ENCODE measurements at regions not wholly inside any gene's neighbourhood (a gene's known extent, or its start where the extent isn't known, plus 50 kb on each side); places are given as distances from the start of the nearest gene placed in this dataset.

DNA sequence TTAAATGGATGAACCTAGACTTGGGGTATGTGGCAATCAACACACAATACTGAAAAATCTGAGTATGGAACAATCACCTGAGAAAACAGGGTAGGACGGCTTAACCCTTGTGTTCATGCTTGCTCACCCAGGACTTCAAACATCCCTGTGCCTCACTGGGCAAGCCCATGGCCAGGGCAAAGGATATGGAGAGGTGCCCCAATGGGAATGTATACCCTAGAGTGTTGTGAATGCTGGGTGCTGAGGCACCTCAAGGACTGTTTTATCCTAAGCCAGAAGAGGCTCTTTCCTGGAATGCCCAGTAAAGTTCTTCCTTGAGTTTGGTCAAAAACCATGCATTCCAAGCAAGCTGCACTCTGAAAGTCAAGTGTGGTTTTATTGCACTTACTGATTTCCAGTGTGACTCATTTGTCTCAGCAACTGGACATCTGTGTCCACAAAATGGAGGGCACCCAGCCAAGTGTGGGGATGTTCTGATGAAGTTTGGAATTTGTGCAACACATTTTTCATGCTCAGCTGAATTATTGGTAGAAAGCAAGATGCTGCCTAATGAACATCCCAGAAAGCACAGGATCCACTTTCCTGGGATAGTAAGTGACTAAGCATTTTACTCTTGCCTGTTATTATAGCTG lies 531.3 kb downstream of the RFC3 start:
- no peak overlapping the region for H3K4me3 ChIP-seq (ENCODE audit: low read depth, low read length)
- ChIA-PET POLR2A (no interaction called here), CTCF (no interaction called here)
- no peaks in the 10 kb centered on the region for H3K9me3 ChIP-seq (ENCODE audit: control insufficient read depth, insufficient read depth, low read depth, low read length)
- no peaks in the 10 kb centered on the region for H3K4me1 ChIP-seq (ENCODE audit: control insufficient read depth, insufficient read depth, low read length)
- H3K36me3 ChIP-seq (ENCODE audit: control insufficient read depth in 2 of 2, insufficient read depth in 1 of 2, low read length in 2 of 2): no peaks in the 10 kb centered on the region
- no peak overlapping the region for H3K27ac ChIP-seq (ENCODE audit: extremely low read depth, low read depth, low read length)
- TF ChIP-seq, protein P1, sequence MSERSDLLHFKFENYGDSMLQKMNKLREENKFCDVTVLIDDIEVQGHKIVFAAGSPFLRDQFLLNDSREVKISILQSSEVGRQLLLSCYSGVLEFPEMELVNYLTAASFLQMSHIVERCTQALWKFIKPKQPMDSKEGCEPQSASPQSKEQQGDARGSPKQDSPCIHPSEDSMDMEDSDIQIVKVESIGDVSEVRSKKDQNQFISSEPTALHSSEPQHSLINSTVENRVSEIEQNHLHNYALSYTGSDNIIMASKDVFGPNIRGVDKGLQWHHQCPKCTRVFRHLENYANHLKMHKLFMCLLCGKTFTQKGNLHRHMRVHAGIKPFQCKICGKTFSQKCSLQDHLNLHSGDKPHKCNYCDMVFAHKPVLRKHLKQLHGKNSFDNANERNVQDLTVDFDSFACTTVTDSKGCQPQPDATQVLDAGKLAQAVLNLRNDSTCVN (tag by site-specific recombination; optimal IDR thresholded peaks at IDR 0.05): no peak

DNA sequence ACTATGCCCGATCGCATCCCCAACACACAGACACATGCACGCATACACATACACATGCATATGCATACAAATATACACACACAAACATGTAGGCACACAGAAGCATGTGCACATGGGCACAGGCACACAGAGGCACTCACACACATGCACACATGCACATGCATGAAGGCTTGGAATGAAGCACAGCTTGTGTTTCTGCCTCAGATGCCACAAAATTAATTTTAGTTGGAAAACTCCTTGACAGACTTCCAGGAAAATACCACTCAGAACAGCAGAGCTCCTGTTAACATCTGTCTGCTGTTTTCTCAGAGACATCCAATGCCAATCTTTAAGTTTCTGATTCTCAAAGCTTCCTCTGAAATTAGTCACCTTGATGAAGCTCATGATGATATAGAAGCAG lies 532.7 kb downstream of the RFC3 start:
- H3K27ac ChIP-seq (ENCODE audit: extremely low read depth, low read depth, low read length): no peak overlapping the region
- H3K4me1 ChIP-seq (ENCODE audit: control insufficient read depth, insufficient read depth, low read length): no peaks in the 10 kb centered on the region
- TF ChIP-seq ZNF571 (tag by site-specific recombination; IDR thresholded peaks at IDR 0.05) (no peak), ZNF596 (tag by site-specific recombination; IDR thresholded peaks at IDR 0.05) (no peak), HOXC10 (CRISPR knock-in tag; IDR thresholded peaks at IDR 0.05) (no peak), ZBTB1 (tag by site-specific recombination; IDR thresholded peaks at IDR 0.05) (no peak), ZNF302 (tag by site-specific recombination; IDR thresholded peaks at IDR 0.05; ENCODE audit: low read depth) (no peak), ZNF239 (tag by site-specific recombination; IDR thresholded peaks at IDR 0.05) (no peak), SALL2 (tag by site-specific recombination; IDR thresholded peaks at IDR 0.05; ENCODE audit: borderline replicate concordance) (no peak), ZNF658 (tag by site-specific recombination; IDR thresholded peaks at IDR 0.05) (no peak), ZNF114 (tag by site-specific recombination; IDR thresholded peaks at IDR 0.05) (no peak), GLIS2 (tag by site-specific recombination; IDR thresholded peaks at IDR 0.05) (no peak), ZNF146 (tag by site-specific recombination; IDR thresholded peaks at IDR 0.05) (no peak), ZNF121 (tag by site-specific recombination; IDR thresholded peaks at IDR 0.05) (no peak), ZNF610 (tag by site-specific recombination; IDR thresholded peaks at IDR 0.05; ENCODE audit: borderline replicate concordance) (no peak), WT1 (tag by site-specific recombination; IDR thresholded peaks at IDR 0.05) (no peak), KLF16 (tag by site-specific recombination; IDR thresholded peaks at IDR 0.05) (no peak)
- TF ChIP-seq, protein P2, sequence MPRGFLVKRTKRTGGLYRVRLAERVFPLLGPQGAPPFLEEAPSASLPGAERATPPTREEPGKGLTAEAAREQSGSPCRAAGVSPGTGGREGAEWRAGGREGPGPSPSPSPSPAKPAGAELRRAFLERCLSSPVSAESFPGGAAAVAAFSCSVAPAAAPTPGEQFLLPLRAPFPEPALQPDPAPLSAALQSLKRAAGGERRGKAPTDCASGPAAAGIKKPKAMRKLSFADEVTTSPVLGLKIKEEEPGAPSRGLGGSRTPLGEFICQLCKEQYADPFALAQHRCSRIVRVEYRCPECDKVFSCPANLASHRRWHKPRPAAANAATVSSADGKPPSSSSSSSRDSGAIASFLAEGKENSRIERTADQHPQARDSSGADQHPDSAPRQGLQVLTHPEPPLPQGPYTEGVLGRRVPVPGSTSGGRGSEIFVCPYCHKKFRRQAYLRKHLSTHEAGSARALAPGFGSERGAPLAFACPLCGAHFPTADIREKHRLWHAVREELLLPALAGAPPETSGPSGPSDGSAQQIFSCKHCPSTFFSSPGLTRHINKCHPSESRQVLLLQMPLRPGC (tag by site-specific recombination; IDR thresholded peaks at IDR 0.05): no peak
- TF ChIP-seq, protein P3, sequence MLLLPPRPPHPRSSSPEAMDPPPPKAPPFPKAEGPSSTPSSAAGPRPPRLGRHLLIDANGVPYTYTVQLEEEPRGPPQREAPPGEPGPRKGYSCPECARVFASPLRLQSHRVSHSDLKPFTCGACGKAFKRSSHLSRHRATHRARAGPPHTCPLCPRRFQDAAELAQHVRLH (tag by site-specific recombination; IDR thresholded peaks at IDR 0.05): no peak
- TF ChIP-seq, protein P4, sequence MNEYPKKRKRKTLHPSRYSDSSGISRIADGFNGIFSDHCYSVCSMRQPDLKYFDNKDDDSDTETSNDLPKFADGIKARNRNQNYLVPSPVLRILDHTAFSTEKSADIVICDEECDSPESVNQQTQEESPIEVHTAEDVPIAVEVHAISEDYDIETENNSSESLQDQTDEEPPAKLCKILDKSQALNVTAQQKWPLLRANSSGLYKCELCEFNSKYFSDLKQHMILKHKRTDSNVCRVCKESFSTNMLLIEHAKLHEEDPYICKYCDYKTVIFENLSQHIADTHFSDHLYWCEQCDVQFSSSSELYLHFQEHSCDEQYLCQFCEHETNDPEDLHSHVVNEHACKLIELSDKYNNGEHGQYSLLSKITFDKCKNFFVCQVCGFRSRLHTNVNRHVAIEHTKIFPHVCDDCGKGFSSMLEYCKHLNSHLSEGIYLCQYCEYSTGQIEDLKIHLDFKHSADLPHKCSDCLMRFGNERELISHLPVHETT (tag by site-specific recombination; IDR thresholded peaks at IDR 0.05): no peak
- ChIA-PET POLR2A (no interaction called here), CTCF (no interaction called here)
- no peak overlapping the region for H3K4me3 ChIP-seq (ENCODE audit: low read depth, low read length)
- no peaks in the 10 kb centered on the region for H3K9me3 ChIP-seq (ENCODE audit: control insufficient read depth, insufficient read depth, low read depth, low read length)
- H3K36me3 ChIP-seq (ENCODE audit: control insufficient read depth in 2 of 2, insufficient read depth in 1 of 2, low read length in 2 of 2): no peaks in the 10 kb centered on the region

DNA sequence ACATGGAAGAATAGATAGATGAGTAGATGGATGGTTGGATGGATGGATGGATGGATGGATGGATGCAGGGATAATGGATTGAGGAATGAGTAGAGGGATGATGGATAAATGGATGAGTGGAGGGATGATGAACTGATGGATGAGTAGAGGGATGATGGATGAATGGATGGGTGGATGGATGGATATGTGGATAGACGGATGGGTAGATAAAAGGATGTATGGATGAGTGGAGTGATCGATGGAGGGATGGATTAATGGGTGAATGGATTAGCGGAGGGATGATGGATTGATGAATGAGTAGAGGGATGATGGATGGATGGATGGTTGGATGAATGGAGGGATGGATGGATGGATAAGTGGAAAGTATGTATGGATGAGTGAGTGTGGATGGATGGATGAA lies 533.2 kb downstream of the RFC3 start:
- ChIA-PET CTCF (no interaction called here), POLR2A (no interaction called here)
- Histone ChIP-seq H3K4me1 (ENCODE audit: control insufficient read depth, insufficient read depth, low read length) (no peaks in the 10 kb centered on the region), H3K4me3 (ENCODE audit: low read depth, low read length) (no peak overlapping the region), H3K9me3 (ENCODE audit: control insufficient read depth, insufficient read depth, low read depth, low read length) (no peaks in the 10 kb centered on the region), H3K27ac (ENCODE audit: extremely low read depth, low read depth, low read length) (no peak overlapping the region), H3K36me3 (ENCODE audit: control insufficient read depth in 2 of 2, insufficient read depth in 1 of 2, low read length in 2 of 2) (no peaks in the 10 kb centered on the region)
- no peak for TF ChIP-seq ZFP41 (tag by site-specific recombination; IDR thresholded peaks at IDR 0.05; ENCODE audit: borderline replicate concordance)
- TF ChIP-seq, protein P5, sequence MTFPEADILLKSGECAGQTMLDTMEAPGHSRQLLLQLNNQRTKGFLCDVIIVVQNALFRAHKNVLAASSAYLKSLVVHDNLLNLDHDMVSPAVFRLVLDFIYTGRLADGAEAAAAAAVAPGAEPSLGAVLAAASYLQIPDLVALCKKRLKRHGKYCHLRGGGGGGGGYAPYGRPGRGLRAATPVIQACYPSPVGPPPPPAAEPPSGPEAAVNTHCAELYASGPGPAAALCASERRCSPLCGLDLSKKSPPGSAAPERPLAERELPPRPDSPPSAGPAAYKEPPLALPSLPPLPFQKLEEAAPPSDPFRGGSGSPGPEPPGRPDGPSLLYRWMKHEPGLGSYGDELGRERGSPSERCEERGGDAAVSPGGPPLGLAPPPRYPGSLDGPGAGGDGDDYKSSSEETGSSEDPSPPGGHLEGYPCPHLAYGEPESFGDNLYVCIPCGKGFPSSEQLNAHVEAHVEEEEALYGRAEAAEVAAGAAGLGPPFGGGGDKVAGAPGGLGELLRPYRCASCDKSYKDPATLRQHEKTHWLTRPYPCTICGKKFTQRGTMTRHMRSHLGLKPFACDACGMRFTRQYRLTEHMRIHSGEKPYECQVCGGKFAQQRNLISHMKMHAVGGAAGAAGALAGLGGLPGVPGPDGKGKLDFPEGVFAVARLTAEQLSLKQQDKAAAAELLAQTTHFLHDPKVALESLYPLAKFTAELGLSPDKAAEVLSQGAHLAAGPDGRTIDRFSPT (tag by site-specific recombination; IDR thresholded peaks at IDR 0.05): no peak
- TF ChIP-seq ZNF121 (tag by site-specific recombination; IDR thresholded peaks at IDR 0.05): no peak
- no peak for TF ChIP-seq MEIS1 (CRISPR knock-in tag; IDR thresholded peaks at IDR 0.05; ENCODE audit: borderline replicate concordance)
